Ovary (tissue), 7 donors: ENCODE measurements at regions not wholly inside any gene's neighbourhood (a gene's known extent, or its start where the extent isn't known, plus 50 kb on each side); places are given as distances from the start of the nearest gene placed in this dataset.
"Not testable (repeated sequence)": the region's sequence is repeated elsewhere in the genome, so short reads cannot be mapped to it uniquely, and the experiment has no call there.

ENCODE experiments used
- DNase-seq, 5 donors: peaks; one replicate each; pipeline ENCODE4 v3.0.0-alpha.2; 2019 to 2020
- H3K27ac ChIP-seq, 2 donors: fragments of 200-600 bp; one replicate each; pipeline versions ENCODE4 v1.5.1 to v1.8.0; 2019 to 2022
- H3K27me3 ChIP-seq: fragments of 200-600 bp; one replicate; pipeline ENCODE4 v1.8.0; 2022
- H3K36me3 ChIP-seq: fragments of 200-600 bp; sonication (generic); one replicate; pipeline ENCODE4 v1.5.1; 2019
- H3K4me1 ChIP-seq: one replicate; pipeline ENCODE4 v1.8.1; 2013; ENCODE audit warnings: mild to moderate bottlenecking, moderate library complexity; ENCODE audit not compliant: insufficient read depth
- H3K4me3 ChIP-seq: fragments of 200-600 bp; sonication (generic); one replicate; pipeline ENCODE4 v1.5.1; 2017
- H3K9me3 ChIP-seq, 2 donors: fragments of 200-600 bp in 1 of 2; sonication (generic) in 1 of 2; one replicate each; pipeline versions ENCODE4 v1.5.1 to v1.8.1; 2013 to 2019; ENCODE audit warnings: mild to moderate bottlenecking in 1 of 2, moderate library complexity in 1 of 2
- CTCF ChIP-seq, 3 donors: fragments of 450-650 bp in 2 of 3; fragments of 200-600 bp in 1 of 3; IDR thresholded peaks; one replicate each; pipeline versions ENCODE4 v1.5.1 to v1.8.0; 2016 to 2022; ENCODE audit warnings: antibody characterized with exemption in 3 of 3, mild to moderate bottlenecking in 1 of 3
- EP300 ChIP-seq: sonication (generic); formaldehyde crosslinking; IDR thresholded peaks from one replicate; pipeline ENCODE4 v1.6.1; 2017; ENCODE audit warnings: antibody characterized with exemption
- POLR2A ChIP-seq: fragments of 450-650 bp; IDR thresholded peaks from one replicate; pipeline ENCODE4 v1.6.1; 2017; ENCODE audit warnings: antibody characterized with exemption, mild to moderate bottlenecking, moderate library complexity
- WGBS, 3 donors: extraction: QIAGEN DNeasy Blood & Tissue Kit in 1 of 3; methylation state at CpG; one replicate each; pipeline versions ENCODE4 v1.1.5 to v1.1.7; 2013 to 2017; 5-methylcytosine and 5-hydroxymethylcytosine counted together
- intact Hi-C, 4 donors: fragments of 100-400 bp; cut with DNase I; formaldehyde crosslinking; loops; one replicate each; pipeline versions ENCODE4 v1.11.0 to v1.15.1; 2022 to 2023
- donor health status: DM: no; HTN: no; CAD: no; lungs with moderate emphysema.
- donor health status: DM: no; HTN: no; CAD: no.
- donor health status: Bipolar disorder and iron deficiency.
- donor health status: DM: no; HTN: no; CAD: no.
- donor health status: DM: yes; HTN: yes; CAD: no.

DNA sequence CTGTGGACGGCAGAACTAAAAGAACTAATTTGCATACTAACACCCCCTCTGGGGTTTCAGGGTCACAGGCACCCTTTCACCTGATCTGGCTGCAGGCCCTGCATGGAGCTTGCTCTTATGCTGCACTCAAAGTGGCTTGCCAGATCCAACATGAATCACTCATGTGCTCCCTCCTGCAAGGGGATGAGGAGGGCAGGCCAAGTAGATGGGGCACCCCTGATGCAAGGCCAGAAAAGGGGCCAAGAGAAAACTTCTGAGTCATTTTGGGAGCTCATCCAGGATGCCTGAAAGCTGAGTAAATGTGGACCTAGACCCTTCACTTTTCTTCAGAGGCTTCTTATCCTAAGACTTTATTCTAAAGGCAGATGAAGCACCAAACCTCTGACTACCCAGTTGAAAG is 558.5 kb upstream of the PTGER4 start:
- Histone ChIP-seq H3K27me3 (no peaks in the 10 kb centered on the region), H3K9me3 (no peaks in the 10 kb centered on the region), H3K4me1 (no peaks in the 10 kb centered on the region), H3K4me3 (no peak overlapping the region), H3K36me3 (no peaks in the 10 kb centered on the region), H3K27ac (no peak overlapping the region)
- intact Hi-C loops = no loop called here
- TF ChIP-seq EP300 (no peak), POLR2A (no peak), CTCF (IDR thresholded peaks at IDR 0.05) (no peak)
- 73 to 83% (median 82%) methylated on average over 1 of the region's 1 CpG for WGBS, 3 donors
- DNase-seq = no peak

DNA sequence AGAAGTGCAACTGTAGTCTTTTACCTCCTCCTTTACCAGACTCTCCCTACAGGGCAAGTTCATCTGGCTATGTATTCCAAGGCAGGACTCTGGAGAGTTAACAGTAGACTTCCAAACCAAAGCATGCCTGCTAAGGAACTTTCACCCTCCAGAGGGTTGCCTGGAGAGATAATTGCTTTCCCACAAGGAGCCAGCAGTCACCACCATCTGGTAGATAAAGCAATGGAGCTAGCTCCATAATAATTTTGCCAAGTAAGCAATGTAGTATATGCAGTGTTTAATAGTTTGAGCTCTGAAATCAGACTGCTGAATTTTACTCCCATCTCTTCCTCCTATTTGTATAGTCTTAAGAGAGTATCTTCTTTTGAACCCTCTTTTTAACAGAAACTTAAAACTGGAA is 566.8 kb upstream of the PTGER4 start:
- H3K27me3 ChIP-seq = no peaks in the 10 kb centered on the region
- no peak for TF ChIP-seq CTCF (IDR thresholded peaks at IDR 0.05)
- no peak for TF ChIP-seq EP300
- TF ChIP-seq POLR2A = no peak
- no peaks in the 10 kb centered on the region for H3K36me3 ChIP-seq
- H3K4me1 ChIP-seq = no peaks in the 10 kb centered on the region
- H3K4me3 ChIP-seq = no peak overlapping the region
- intact Hi-C loops = no loop called here
- no peak overlapping the region for H3K27ac ChIP-seq
- H3K9me3 ChIP-seq = no peaks in the 10 kb centered on the region
- no peak for DNase-seq

DNA sequence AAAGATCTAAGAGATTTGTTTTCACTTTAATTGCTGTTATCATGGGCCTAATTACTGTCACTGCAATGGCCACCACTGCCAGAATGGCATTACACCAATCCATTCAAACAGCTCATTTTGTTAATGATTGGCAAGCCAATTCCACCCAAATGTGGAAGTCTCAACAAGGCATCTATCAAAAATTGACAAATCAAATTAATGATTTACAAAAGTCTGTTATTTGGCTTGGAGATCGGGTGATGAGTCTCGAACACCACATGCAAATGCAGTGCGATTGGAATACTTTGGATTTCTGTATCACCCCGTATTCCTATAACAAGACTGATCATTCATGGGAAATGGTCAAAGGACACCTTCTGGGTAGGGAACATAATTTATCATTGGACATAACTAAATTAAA is 568.7 kb upstream of the PTGER4 start:
- H3K27ac ChIP-seq, H3K4me3 ChIP-seq, intact Hi-C loops, H3K36me3 ChIP-seq, H3K27me3 ChIP-seq, H3K9me3 ChIP-seq, H3K4me1 ChIP-seq, DNase-seq: not testable (repeated sequence)
- WGBS, 3 donors = 90 to 94% (median 92%) methylated on average over 4 of the region's 4 CpGs

DNA sequence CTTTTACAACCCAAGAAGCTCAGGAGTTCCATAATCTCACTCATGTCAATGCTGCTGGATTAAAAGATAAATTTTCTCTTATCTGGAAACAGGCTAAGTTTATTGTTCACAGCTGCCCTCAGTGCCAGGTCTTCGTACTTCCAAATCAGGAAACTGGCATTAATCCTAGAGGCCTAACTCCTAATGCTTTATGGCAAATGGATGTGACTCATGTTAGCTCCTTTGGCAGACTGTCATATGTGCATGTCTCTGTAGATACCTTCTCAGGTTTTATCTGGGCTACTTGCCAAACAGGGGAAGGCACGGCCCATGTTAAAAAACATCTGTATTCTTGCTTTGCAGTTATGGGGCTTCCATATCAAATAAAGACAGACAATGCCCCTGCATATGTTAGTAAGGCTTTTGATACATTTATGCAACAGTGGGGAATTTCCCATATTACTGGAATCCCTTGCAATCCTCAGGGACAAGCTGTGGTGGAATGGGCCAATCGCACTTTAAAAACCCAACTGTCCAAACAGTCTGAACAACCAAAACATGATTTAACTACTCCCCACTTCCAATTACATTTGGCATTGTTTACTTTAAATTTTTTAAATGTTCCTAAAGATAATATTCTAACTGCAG is 570.8 kb upstream of the PTGER4 start:
- intact Hi-C loops, H3K4me3 ChIP-seq, H3K36me3 ChIP-seq, H3K9me3 ChIP-seq, DNase-seq, H3K27me3 ChIP-seq, H3K27ac ChIP-seq, H3K4me1 ChIP-seq: not testable (repeated sequence)
- WGBS, 3 donors = 18 to 33% (median 33%) methylated on average over 3 of the region's 3 CpGs

DNA sequence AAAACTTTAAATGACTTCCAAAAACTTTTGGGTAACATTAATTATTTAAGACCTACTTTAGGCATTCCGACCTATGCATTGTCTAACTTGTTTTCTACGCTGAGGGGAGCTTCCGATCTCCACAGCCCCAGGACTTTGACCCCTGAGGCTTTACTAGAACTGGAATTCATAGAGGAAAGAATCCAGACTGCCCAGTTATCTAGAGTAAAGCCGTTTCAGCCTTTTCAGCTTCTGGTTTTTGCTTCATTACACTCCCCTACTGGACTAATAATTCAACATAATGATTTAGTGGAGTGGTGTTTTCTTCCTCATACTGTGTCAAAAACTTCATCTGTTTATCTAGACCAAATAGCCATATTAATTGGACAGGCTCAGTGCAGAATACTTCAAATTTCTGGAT is 571.9 kb upstream of the PTGER4 start:
- H3K27me3 ChIP-seq, H3K4me1 ChIP-seq, H3K4me3 ChIP-seq, H3K27ac ChIP-seq, intact Hi-C loops, DNase-seq, H3K36me3 ChIP-seq, H3K9me3 ChIP-seq: not testable (repeated sequence)
- WGBS, 3 donors = 21 to 34% (median 26%) methylated on average over 4 of the region's 4 CpGs

GRCh38 chr5:40106847-40107246 is 572.9 kb upstream of the PTGER4 start:
- TF ChIP-seq POLR2A (no peak), EP300 (no peak), CTCF (IDR thresholded peaks at IDR 0.05) (no peak)
- intact Hi-C loops = no loop called here

More at GRCh38 chr5:40106847-40107246, 572.9 kb upstream of the PTGER4 start:
- WGBS, 3 donors = 46 to 96% (median 77%) methylated on average over 2 of the region's 2 CpGs
- DNase-seq = no peak
- no peaks in the 10 kb centered on the region for H3K27me3 ChIP-seq
- H3K4me1 ChIP-seq = no peaks in the 10 kb centered on the region
- H3K27ac ChIP-seq = no peak overlapping the region
- H3K9me3 ChIP-seq = no peaks in the 10 kb centered on the region
- no peaks in the 10 kb centered on the region for H3K36me3 ChIP-seq
- H3K4me3 ChIP-seq = no peak overlapping the region
